ENCODE measurements at regions not wholly inside any gene's neighbourhood (a gene's known extent, or its start where the extent isn't known, plus 50 kb on each side); places are given as distances from the start of the nearest gene placed in this dataset.
"Not testable (repeated sequence)": the region's sequence is repeated elsewhere in the genome, so short reads cannot be mapped to it uniquely, and the experiment has no call there.

GRCh38 chr7:65609131-65609530 lies 235.5 kb downstream of the ZNF92 start:
- Mint-ChIP-seq H3K27me3 (ENCODE audit: low read depth) (peaks cover 19% of the 10 kb centered on the region), H3K4me1 (no peaks in the 10 kb centered on the region), H3K4me3 (no peak overlapping the region), H3K36me3 (ENCODE audit: low read depth) (no peaks in the 10 kb centered on the region), H3K27ac (no peak overlapping the region), H3K9me3 (no peaks in the 10 kb centered on the region)
- TF ChIP-seq, protein P1, sequence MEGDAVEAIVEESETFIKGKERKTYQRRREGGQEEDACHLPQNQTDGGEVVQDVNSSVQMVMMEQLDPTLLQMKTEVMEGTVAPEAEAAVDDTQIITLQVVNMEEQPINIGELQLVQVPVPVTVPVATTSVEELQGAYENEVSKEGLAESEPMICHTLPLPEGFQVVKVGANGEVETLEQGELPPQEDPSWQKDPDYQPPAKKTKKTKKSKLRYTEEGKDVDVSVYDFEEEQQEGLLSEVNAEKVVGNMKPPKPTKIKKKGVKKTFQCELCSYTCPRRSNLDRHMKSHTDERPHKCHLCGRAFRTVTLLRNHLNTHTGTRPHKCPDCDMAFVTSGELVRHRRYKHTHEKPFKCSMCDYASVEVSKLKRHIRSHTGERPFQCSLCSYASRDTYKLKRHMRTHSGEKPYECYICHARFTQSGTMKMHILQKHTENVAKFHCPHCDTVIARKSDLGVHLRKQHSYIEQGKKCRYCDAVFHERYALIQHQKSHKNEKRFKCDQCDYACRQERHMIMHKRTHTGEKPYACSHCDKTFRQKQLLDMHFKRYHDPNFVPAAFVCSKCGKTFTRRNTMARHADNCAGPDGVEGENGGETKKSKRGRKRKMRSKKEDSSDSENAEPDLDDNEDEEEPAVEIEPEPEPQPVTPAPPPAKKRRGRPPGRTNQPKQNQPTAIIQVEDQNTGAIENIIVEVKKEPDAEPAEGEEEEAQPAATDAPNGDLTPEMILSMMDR (IDR thresholded peaks at IDR 0.05; ENCODE audit: unreplicated experiment in 3 of 3), result no peak

- not testable (repeated sequence) for H3K36me3 Mint-ChIP-seq (ENCODE audit: low read depth); H3K9me3 Mint-ChIP-seq; H3K4me3 Mint-ChIP-seq; H3K4me1 Mint-ChIP-seq; H3K27ac Mint-ChIP-seq
- H3K27me3 Mint-ChIP-seq (ENCODE audit: low read depth), result peaks cover 36% of the 10 kb centered on the region
Observed at GRCh38 chr7:65613644-65614289, 240.1 kb downstream of the ZNF92 start.

GRCh38 chr7:65616111-65616510 lies 242.5 kb downstream of the ZNF92 start:
- H3K36me3 Mint-ChIP-seq (ENCODE audit: low read depth); H3K9me3 Mint-ChIP-seq; H3K27ac Mint-ChIP-seq; H3K4me3 Mint-ChIP-seq; H3K4me1 Mint-ChIP-seq: not testable (repeated sequence)
- H3K27me3 Mint-ChIP-seq (ENCODE audit: low read depth), result peaks cover 36% of the 10 kb centered on the region

- not testable (repeated sequence) for H3K9me3 Mint-ChIP-seq; H3K4me3 Mint-ChIP-seq; H3K36me3 Mint-ChIP-seq (ENCODE audit: low read depth); H3K4me1 Mint-ChIP-seq; H3K27ac Mint-ChIP-seq
- peaks cover 38% of the 10 kb centered on the region for H3K27me3 Mint-ChIP-seq (ENCODE audit: low read depth)
Observed at GRCh38 chr7:65620216-65620615, 246.6 kb downstream of the ZNF92 start.

DNA sequence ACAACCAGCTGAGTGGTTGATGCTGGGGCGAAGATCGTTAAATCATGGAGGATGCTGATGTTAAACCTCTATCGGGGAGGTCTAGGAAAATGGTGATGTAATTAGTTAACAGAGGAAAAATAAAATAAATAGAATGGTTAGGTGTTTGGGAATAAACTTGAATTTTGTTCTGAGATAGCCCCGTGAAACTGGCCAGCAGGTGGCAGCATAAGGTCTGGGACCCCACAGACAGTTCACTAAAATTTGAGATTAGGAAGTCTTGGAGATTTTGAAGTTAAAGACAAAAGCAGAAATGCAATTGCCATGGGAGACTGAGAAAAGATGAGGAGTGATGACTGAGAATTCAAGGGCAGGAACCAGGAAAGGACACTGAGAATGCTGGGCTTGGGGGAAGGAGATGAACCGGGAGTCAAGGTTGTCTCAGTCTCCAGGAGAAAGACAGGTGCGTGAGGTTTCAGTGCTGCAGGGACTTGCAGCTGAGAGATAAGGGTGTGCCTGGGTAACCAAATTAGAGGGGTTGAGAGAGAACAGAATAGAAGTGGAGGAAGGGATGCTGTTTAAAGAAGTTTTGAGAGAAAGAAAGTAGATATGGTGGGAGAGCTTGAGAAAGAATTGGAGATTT lies 248.0 kb downstream of the ZNF92 start:
- TF ChIP-seq, protein P1 (IDR thresholded peaks at IDR 0.05; ENCODE audit: unreplicated experiment in 3 of 3), result peak; percentile 53 to 57 (median 57)
- H3K27ac Mint-ChIP-seq; H3K4me3 Mint-ChIP-seq; H3K4me1 Mint-ChIP-seq; H3K36me3 Mint-ChIP-seq (ENCODE audit: low read depth); H3K9me3 Mint-ChIP-seq: not testable (repeated sequence)
- H3K27me3 Mint-ChIP-seq (ENCODE audit: low read depth), result peaks cover 35% of the 10 kb centered on the region

DNA sequence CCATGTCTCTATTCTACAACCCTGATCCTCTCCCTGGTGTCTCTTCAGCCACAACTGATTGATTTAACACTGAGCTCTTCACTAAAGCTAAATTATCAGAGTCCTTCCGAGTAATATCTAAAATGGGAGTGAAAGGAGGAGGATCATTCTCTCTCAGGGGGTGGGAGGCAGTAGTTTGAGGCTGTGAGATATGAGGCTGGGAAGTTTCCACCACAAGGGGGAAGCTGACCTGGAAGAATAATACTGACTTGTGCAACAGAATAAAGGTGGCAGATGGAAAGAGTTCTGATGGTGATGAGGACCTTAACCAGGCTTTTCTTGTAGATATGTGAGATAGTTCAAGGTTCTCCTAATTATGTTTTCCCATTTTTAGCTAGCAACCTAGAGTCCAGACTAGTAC lies 241.6 kb upstream of the VKORC1L1 start:
- H3K36me3 Mint-ChIP-seq (ENCODE audit: low read depth); H3K27ac Mint-ChIP-seq; H3K9me3 Mint-ChIP-seq; H3K4me1 Mint-ChIP-seq; H3K4me3 Mint-ChIP-seq: not testable (repeated sequence)
- H3K27me3 Mint-ChIP-seq (ENCODE audit: low read depth), result peaks cover 13% of the 10 kb centered on the region

DNA sequence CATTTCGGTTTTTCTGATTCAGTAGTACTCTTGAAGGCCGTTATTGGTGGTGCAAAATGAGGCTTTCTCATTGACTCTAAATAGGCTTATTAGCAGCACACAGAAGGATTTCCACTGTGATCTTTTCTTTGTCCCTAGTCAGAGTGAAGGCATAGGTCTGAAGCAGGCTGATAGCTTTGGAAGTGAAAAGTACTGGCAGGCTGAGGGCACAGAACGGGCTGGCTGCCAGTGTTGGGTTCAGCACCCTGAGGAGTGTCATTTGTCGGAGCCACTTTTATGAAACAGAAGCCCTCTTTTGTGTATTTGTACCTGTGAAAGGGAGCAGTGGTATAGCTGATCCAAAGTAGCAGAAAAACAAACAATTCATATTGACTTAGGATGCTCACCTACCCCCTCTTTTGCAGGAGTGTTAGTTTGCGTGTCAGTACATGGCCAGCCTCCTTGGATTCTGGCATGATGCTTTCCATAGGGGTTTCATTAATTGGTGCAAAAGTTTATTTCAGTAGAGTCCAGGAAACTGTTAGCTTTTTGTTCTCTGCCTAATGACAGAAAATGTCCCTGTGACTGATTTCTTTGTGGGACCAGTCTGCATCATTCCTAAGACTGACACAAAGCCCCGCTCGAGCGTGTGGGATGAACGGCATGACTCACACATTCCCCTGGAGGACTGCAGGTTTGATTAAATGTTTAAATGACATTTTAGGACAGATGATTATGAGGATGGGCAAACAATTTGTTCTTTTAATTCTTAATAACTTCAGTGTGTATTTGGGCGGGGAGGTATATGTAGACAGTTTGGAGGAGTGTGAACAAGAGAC lies 239.1 kb upstream of the VKORC1L1 start:
- not testable (repeated sequence) for H3K36me3 Mint-ChIP-seq (ENCODE audit: low read depth); H3K4me1 Mint-ChIP-seq; H3K27ac Mint-ChIP-seq; H3K9me3 Mint-ChIP-seq; H3K4me3 Mint-ChIP-seq; H3K27me3 Mint-ChIP-seq (ENCODE audit: low read depth)

- H3K9me3 Mint-ChIP-seq; H3K36me3 Mint-ChIP-seq (ENCODE audit: low read depth); H3K4me3 Mint-ChIP-seq; H3K27ac Mint-ChIP-seq; H3K4me1 Mint-ChIP-seq; H3K27me3 Mint-ChIP-seq (ENCODE audit: low read depth): not testable (repeated sequence)
Observed at GRCh38 chr7:65638918-65639317, 234.0 kb upstream of the VKORC1L1 start.

DNA sequence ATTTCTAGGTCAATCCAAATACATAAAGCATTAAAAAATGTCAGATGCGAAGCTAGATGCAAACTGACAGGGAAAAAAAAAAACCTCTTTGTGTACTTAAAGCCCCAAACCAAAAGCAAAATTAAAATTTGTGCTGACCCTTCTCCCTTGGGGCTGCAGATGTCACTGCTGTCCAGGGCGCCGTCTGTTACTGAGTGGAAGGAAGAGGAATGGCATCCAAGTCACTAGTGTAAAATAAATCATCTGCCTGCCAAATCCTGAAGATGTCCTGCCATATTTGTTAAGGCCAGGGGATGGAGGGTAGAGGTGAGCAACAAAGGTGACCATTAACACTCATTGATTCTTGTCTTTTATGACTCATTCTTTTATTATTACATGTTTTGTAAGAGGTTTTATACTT lies 233.2 kb upstream of the VKORC1L1 start:
- not testable (repeated sequence) for H3K27ac Mint-ChIP-seq; H3K9me3 Mint-ChIP-seq; H3K27me3 Mint-ChIP-seq (ENCODE audit: low read depth); H3K4me1 Mint-ChIP-seq; H3K36me3 Mint-ChIP-seq (ENCODE audit: low read depth); H3K4me3 Mint-ChIP-seq

DNA sequence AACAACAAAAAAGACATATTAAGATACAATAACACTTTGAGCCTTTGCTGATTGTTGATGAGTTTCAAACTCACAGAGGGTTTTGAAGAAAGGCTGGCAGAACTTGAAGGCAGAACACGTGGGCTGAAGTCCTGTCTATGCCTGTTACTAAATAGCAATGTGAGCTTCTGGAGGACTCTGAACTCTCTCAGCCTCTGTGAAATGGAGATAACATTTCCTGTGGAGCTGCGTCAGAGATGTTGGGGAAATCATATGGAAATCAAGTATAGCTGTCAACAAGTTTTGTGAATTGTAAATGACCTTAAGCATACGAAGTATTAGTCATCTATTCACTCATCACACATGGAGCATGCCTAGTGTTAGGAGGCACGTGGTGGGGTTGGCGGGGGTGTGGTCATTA lies 229.4 kb upstream of the VKORC1L1 start:
- not testable (repeated sequence) for H3K27ac Mint-ChIP-seq

DNA sequence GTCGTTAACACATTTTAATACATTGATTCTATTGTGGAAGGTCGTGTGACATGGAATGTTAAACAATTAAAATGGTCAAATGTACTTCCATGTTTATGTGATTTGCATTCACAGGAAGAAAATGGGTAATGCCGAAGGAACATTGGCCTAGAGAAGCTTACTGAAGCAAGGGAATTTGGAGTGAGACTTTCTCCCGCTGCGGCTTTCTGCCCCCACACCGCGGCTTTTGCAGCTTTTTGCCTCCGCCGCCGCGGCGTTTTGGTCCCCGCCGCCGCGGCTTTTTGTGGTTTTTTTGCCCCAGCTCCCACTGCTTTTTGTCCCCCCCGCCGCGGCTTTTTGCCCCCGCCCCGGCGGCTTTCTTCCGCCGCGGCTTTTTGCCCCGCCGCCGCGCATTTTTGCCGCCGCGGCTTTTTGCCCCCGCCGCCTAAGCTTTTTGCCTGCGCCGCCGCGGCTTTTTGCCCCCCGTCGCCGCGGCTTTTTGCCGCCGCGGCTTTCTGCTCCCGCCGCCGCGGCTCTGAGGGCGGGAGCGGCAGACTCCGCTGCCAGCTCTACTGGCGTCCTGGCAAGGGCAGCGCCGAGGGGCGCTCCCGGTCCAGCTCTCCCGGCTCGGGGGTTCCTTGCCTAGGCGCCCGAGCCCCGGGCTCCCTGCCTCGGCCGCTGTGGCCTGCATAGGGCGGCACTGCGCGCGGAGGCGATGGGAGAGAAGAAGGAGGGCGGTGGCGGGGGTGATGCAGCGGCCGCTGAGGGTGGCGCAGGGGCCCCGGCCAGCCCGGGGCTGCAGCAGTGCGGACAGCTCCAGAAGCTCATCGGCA lies 225.5 kb upstream of the VKORC1L1 start:
- H3K27me3 Mint-ChIP-seq (ENCODE audit: low read depth); H3K9me3 Mint-ChIP-seq; H3K4me3 Mint-ChIP-seq; H3K36me3 Mint-ChIP-seq (ENCODE audit: low read depth); H3K4me1 Mint-ChIP-seq; H3K27ac Mint-ChIP-seq: not testable (repeated sequence)

More for the DNA sequence above, 229.4 kb upstream of the VKORC1L1 start:
- H3K36me3 Mint-ChIP-seq (ENCODE audit: low read depth); H3K27me3 Mint-ChIP-seq (ENCODE audit: low read depth); H3K4me1 Mint-ChIP-seq; H3K9me3 Mint-ChIP-seq; H3K4me3 Mint-ChIP-seq: not testable (repeated sequence)

- H3K9me3 Mint-ChIP-seq; H3K36me3 Mint-ChIP-seq (ENCODE audit: low read depth); H3K4me3 Mint-ChIP-seq; H3K4me1 Mint-ChIP-seq; H3K27me3 Mint-ChIP-seq (ENCODE audit: low read depth); H3K27ac Mint-ChIP-seq: not testable (repeated sequence)
Observed at GRCh38 chr7:65651174-65651573, 221.7 kb upstream of the VKORC1L1 start.
